Gastroesophageal sphincter (tissue), 2 donors: ENCODE measurements at regions not wholly inside any gene's neighbourhood (a gene's known extent, or its start where the extent isn't known, plus 50 kb on each side); places are given as distances from the start of the nearest gene placed in this dataset.

ENCODE experiments used
- POLR2A ChIP-seq, 2 donors: fragments of 450-650 bp; IDR thresholded peaks; one replicate each; pipeline ENCODE4 v1.6.1; 2017; ENCODE audit warnings: antibody characterized with exemption in 2 of 2, mild to moderate bottlenecking in 2 of 2, moderate library complexity in 1 of 2
- POLR2AphosphoS5 ChIP-seq: sonication (generic); formaldehyde crosslinking; IDR thresholded peaks from one replicate; pipeline ENCODE4 v1.6.1; 2017; ENCODE audit warnings: antibody characterized with exemption

- TF ChIP-seq POLR2A (IDR thresholded peaks at IDR 0.05) (no peak), POLR2AphosphoS5 (no peak)
Measured at GRCh38 chr4:143118663-143119062, 66.1 kb upstream of the USP38 start.
